ENCODE measurements at regions not wholly inside any gene's neighbourhood (a gene's known extent, or its start where the extent isn't known, plus 50 kb on each side); places are given as distances from the start of the nearest gene placed in this dataset.
"Not testable (repeated sequence)": the region's sequence is repeated elsewhere in the genome, so short reads cannot be mapped to it uniquely, and the experiment has no call there.

- not testable (repeated sequence) for TF ChIP-seq CTCF (IDR thresholded peaks at IDR 0.05; ENCODE audit: low read depth, low read length); POLR2A (IDR thresholded peaks at IDR 0.05; ENCODE audit: extremely low read depth, insufficient read length); MAX (IDR thresholded peaks at IDR 0.05; ENCODE audit: low read depth, low read length); MYC (IDR thresholded peaks at IDR 0.05; ENCODE audit: low read depth, low read length)
Measured at GRCh38 chr2:62630206-62630605, 75.3 kb upstream of the EHBP1 start.
